ENCODE measurements at regions not wholly inside any gene's neighbourhood (a gene's known extent, or its start where the extent isn't known, plus 50 kb on each side); places are given as distances from the start of the nearest gene placed in this dataset.

DNA sequence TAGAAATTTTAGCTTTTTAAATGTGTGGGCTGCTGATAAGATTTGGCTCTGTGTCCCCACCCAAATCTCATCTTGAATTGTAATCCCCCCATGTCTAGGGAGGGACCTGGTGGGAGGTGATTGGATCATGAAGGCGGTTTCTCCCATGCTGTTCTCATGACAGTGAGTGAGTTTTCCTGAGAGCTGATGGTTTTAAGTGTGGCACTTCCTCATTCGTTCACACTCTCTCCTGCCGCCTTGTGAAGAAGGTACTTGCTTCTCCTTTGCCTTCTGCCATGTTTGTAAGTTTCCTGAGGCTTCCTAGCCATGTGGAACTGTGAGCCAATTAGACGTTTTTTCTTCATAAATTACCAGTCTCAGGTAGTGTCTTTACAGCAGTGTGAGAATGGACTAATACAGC lies 127.8 kb upstream of the MVB12B start:
- 100% methylated on average over 1 of the region's 4 CpGs for WGBS (ENCODE audit: insufficient coverage)
- H3K4me1 ChIP-seq (ENCODE audit: control insufficient read depth in 1 of 2, insufficient read depth in 2 of 2, low read length in 2 of 2) = no peaks in the 10 kb centered on the region

DNA sequence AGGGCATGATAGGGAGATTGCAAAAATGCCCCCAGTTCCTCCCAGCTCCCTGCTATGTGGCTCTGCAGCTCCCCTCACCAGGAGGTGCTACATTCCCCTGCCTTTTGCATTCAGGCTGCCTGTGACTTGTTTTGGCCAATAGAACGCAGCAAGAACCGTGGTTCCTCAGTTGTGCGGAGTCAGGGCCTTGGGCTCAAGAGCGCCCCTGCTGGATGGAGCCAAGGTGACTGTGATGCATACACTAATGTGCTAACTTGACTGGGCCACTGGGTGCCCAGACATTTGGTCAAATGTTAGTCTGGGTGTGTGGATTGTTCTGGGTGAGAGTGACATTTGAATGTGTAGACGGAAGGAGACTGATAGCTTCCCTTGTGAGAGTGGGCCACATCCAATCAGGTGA lies 123.3 kb upstream of the MVB12B start:
- Mint-ChIP-seq H3K36me3 (no peaks in the 10 kb centered on the region), H3K27ac (no peak overlapping the region), H3K4me1 (peaks cover 3% of the 10 kb centered on the region), H3K9me3 (peaks cover 3 to 25% (median 11%) of the 10 kb centered on the region in 7 donors), H3K27me3 (ENCODE audit: low read depth in 3 of 3) (peaks cover 3 to 5% (median 4%) of the 10 kb centered on the region in 3 donors), H3K4me3 (no peak overlapping the region)
- Histone ChIP-seq H3K4me2 (replicated peaks; ENCODE audit: extremely low read depth, low read length, poor library complexity, severe bottlenecking) (no peak overlapping the region), H3K27me3 (ENCODE audit: control insufficient read depth in 2 of 2, insufficient read depth in 2 of 2, low read length in 2 of 2) (no peaks in the 10 kb centered on the region), H3K4me1 (ENCODE audit: control insufficient read depth in 1 of 2, insufficient read depth in 2 of 2, low read length in 2 of 2) (peaks cover 19 to 23% of the 10 kb centered on the region in 2 donors), H3K4me3 (replicated peaks in 1 of 3; ENCODE audit: low read depth in 2 of 3, low read length in 3 of 3) (no peak overlapping the region), H2AFZ (ENCODE audit: insufficient read depth, low read depth, low read length, poor library complexity, severe bottlenecking) (no peak overlapping the region), H3K9ac (ENCODE audit: insufficient read depth, low read length, poor library complexity, severe bottlenecking) (no peak overlapping the region), H3K9me3 (replicated peaks in 1 of 2; ENCODE audit: control insufficient read depth in 1 of 2, insufficient read depth in 1 of 2, low read length in 2 of 2) (peaks cover 0 to 10% of the 10 kb centered on the region in 2 donors), H3K27ac (ENCODE audit: low read depth in 1 of 2, low read length in 2 of 2) (no peak overlapping the region), H4K20me1 (ENCODE audit: insufficient read depth, low read length) (no peaks in the 10 kb centered on the region), H3K79me2 (ENCODE audit: insufficient read depth, low read length) (no peaks in the 10 kb centered on the region), H3K36me3 (replicated peaks in 1 of 2; ENCODE audit: control insufficient read depth in 1 of 2, insufficient read depth in 2 of 2, low read length in 2 of 2) (no peaks in the 10 kb centered on the region)
- intact Hi-C loops (cut with micrococcal nuclease) = no loop called here
- TF ChIP-seq, protein P1, sequence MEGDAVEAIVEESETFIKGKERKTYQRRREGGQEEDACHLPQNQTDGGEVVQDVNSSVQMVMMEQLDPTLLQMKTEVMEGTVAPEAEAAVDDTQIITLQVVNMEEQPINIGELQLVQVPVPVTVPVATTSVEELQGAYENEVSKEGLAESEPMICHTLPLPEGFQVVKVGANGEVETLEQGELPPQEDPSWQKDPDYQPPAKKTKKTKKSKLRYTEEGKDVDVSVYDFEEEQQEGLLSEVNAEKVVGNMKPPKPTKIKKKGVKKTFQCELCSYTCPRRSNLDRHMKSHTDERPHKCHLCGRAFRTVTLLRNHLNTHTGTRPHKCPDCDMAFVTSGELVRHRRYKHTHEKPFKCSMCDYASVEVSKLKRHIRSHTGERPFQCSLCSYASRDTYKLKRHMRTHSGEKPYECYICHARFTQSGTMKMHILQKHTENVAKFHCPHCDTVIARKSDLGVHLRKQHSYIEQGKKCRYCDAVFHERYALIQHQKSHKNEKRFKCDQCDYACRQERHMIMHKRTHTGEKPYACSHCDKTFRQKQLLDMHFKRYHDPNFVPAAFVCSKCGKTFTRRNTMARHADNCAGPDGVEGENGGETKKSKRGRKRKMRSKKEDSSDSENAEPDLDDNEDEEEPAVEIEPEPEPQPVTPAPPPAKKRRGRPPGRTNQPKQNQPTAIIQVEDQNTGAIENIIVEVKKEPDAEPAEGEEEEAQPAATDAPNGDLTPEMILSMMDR (IDR thresholded peaks at IDR 0.05) = no peak
- 100% methylated on average over 5 of the region's 5 CpGs for WGBS (ENCODE audit: insufficient coverage)
- DNase-seq = no peak

More for the DNA sequence above, 127.8 kb upstream of the MVB12B start:
- no peak overlapping the region for H3K9ac ChIP-seq (ENCODE audit: insufficient read depth, low read length, poor library complexity, severe bottlenecking)
- intact Hi-C loops (cut with micrococcal nuclease) = no loop called here
- H3K9me3 Mint-ChIP-seq = peaks cover 3 to 25% (median 11%) of the 10 kb centered on the region in 7 donors
- no peak overlapping the region for H3K4me2 ChIP-seq (replicated peaks; ENCODE audit: extremely low read depth, low read length, poor library complexity, severe bottlenecking)
- H3K9me3 ChIP-seq (replicated peaks in 1 of 2; ENCODE audit: control insufficient read depth in 1 of 2, insufficient read depth in 1 of 2, low read length in 2 of 2) = peaks cover 0 to 10% of the 10 kb centered on the region in 2 donors
- DNase-seq = no peak
- no peaks in the 10 kb centered on the region for H3K36me3 Mint-ChIP-seq
- no peaks in the 10 kb centered on the region for H3K79me2 ChIP-seq (ENCODE audit: insufficient read depth, low read length)
- peaks cover 3 to 4% of the 10 kb centered on the region in 2 donors for H3K27me3 ChIP-seq (ENCODE audit: control insufficient read depth in 2 of 2, insufficient read depth in 2 of 2, low read length in 2 of 2)
- no peaks in the 10 kb centered on the region for H4K20me1 ChIP-seq (ENCODE audit: insufficient read depth, low read length)
- no peak overlapping the region for H3K4me3 ChIP-seq (replicated peaks in 1 of 3; ENCODE audit: low read depth in 2 of 3, low read length in 3 of 3)
- H3K36me3 ChIP-seq (replicated peaks in 1 of 2; ENCODE audit: control insufficient read depth in 1 of 2, insufficient read depth in 2 of 2, low read length in 2 of 2) = no peaks in the 10 kb centered on the region
- no peak overlapping the region for H3K4me3 Mint-ChIP-seq
- no peak overlapping the region for H3K27ac ChIP-seq (ENCODE audit: low read depth in 1 of 2, low read length in 2 of 2)
- TF ChIP-seq, protein P1 (IDR thresholded peaks at IDR 0.05) = no peak
- H3K4me1 Mint-ChIP-seq = no peaks in the 10 kb centered on the region
- H3K27me3 Mint-ChIP-seq (ENCODE audit: low read depth in 3 of 3) = peaks cover 8 to 20% (median 11%) of the 10 kb centered on the region in 3 donors
- H2AFZ ChIP-seq (ENCODE audit: insufficient read depth, low read depth, low read length, poor library complexity, severe bottlenecking) = no peak overlapping the region
- H3K27ac Mint-ChIP-seq = no peak overlapping the region

All from CD14-positive monocyte (primary cell).